ENCODE measurements at regions not wholly inside any gene's neighbourhood (a gene's known extent, or its start where the extent isn't known, plus 50 kb on each side); places are given as distances from the start of the nearest gene placed in this dataset.
A peak's percentile ranks its signal among the peaks of the same experiment; 100 is the strongest.

- TF ChIP-seq CTCF (IDR thresholded peaks at IDR 0.05; ENCODE audit: low read depth, low read length) = no peak
- DNase-seq (ENCODE audit: low read depth in 2 of 2) = peak in 1 of 2 donors; percentile 41
- H3K4me3 ChIP-seq (replicated peaks in 1 of 2; ENCODE audit: low read depth in 2 of 2, low read length in 2 of 2) = no peak overlapping the region
Measured at GRCh38 chr5:39980056-39980455, 555.3 kb upstream of the DAB2 start.

- no peak overlapping the region for H3K4me3 ChIP-seq (replicated peaks in 1 of 2; ENCODE audit: low read depth in 2 of 2, low read length in 2 of 2)
- no peak for TF ChIP-seq CTCF (IDR thresholded peaks at IDR 0.05; ENCODE audit: low read depth, low read length)
- DNase-seq (ENCODE audit: low read depth in 2 of 2) = no peak
Measured at GRCh38 chr5:39977066-39977655, 552.4 kb upstream of the DAB2 start.

GRCh38 chr5:39970117-39970798 lies 545.5 kb upstream of the DAB2 start:
- DNase-seq (ENCODE audit: low read depth in 2 of 2) = no peak
- no peak overlapping the region for H3K4me3 ChIP-seq (replicated peaks in 1 of 2; ENCODE audit: low read depth in 2 of 2, low read length in 2 of 2)
- TF ChIP-seq CTCF (IDR thresholded peaks at IDR 0.05; ENCODE audit: low read depth, low read length) = no peak

GRCh38 chr5:39968381-39968780 lies 543.6 kb upstream of the DAB2 start:
- TF ChIP-seq CTCF (IDR thresholded peaks at IDR 0.05; ENCODE audit: low read depth, low read length) = no peak
- H3K4me3 ChIP-seq (replicated peaks in 1 of 2; ENCODE audit: low read depth in 2 of 2, low read length in 2 of 2) = no peak overlapping the region
- DNase-seq (ENCODE audit: low read depth in 2 of 2) = no peak

GRCh38 chr5:39955156-39955555 lies 530.4 kb upstream of the DAB2 start:
- H3K4me3 ChIP-seq (replicated peaks in 1 of 2; ENCODE audit: low read depth in 2 of 2, low read length in 2 of 2) = no peak overlapping the region
- DNase-seq (ENCODE audit: low read depth in 2 of 2) = no peak
- TF ChIP-seq CTCF (IDR thresholded peaks at IDR 0.05; ENCODE audit: low read depth, low read length) = no peak

- TF ChIP-seq CTCF (IDR thresholded peaks at IDR 0.05; ENCODE audit: low read depth, low read length) = no peak
Measured at GRCh38 chr5:39951070-39951469, 526.3 kb upstream of the DAB2 start.

More at GRCh38 chr5:39951070-39951469, 526.3 kb upstream of the DAB2 start:
- no peak overlapping the region for H3K4me3 ChIP-seq (replicated peaks in 1 of 2; ENCODE audit: low read depth in 2 of 2, low read length in 2 of 2)
- DNase-seq (ENCODE audit: low read depth in 2 of 2) = no peak
